ENCODE measurements at regions not wholly inside any gene's neighbourhood (a gene's known extent, or its start where the extent isn't known, plus 50 kb on each side); places are given as distances from the start of the nearest gene placed in this dataset.

- TF ChIP-seq CTCF (IDR thresholded peaks at IDR 0.05): no peak
- TF ChIP-seq POLR2A (IDR thresholded peaks at IDR 0.05): no peak
These were observed 390.1 kb upstream of the RGS6 start for GRCh38 chr14:71541973-71542690.

Data from right lobe of liver (tissue), 4 donors.